ENCODE measurements at regions not wholly inside any gene's neighbourhood (a gene's known extent, or its start where the extent isn't known, plus 50 kb on each side); places are given as distances from the start of the nearest gene placed in this dataset.

DNA sequence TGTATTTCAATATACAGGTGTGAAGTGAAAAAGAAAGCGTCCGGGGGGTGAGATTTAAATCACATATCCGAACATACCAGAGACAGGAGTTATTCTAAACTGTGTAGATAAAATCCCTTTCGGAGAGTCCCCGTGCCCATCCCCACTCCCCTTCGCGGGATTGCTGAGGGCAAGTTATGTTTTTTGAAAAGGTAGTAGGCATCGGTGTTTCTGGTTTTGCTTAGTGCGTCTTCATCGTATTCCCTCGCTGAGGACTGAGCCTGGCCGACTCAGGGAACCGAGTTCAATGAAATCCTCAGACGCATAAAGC, 583.4 kb downstream of the ZEB2 start:
- TF ChIP-seq YY1 (tag by site-specific recombination; IDR thresholded peaks at IDR 0.05) = no peak
- TF ChIP-seq TRIM28 (IDR thresholded peaks at IDR 0.05; ENCODE audit: borderline replicate concordance, low read length) = no peak
- TF ChIP-seq, protein P1, sequence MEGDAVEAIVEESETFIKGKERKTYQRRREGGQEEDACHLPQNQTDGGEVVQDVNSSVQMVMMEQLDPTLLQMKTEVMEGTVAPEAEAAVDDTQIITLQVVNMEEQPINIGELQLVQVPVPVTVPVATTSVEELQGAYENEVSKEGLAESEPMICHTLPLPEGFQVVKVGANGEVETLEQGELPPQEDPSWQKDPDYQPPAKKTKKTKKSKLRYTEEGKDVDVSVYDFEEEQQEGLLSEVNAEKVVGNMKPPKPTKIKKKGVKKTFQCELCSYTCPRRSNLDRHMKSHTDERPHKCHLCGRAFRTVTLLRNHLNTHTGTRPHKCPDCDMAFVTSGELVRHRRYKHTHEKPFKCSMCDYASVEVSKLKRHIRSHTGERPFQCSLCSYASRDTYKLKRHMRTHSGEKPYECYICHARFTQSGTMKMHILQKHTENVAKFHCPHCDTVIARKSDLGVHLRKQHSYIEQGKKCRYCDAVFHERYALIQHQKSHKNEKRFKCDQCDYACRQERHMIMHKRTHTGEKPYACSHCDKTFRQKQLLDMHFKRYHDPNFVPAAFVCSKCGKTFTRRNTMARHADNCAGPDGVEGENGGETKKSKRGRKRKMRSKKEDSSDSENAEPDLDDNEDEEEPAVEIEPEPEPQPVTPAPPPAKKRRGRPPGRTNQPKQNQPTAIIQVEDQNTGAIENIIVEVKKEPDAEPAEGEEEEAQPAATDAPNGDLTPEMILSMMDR (tag by site-specific recombination; IDR thresholded peaks at IDR 0.05) = no peak
- no peak for TF ChIP-seq SETDB1 (IDR thresholded peaks at IDR 0.05; ENCODE audit: insufficient read length, low read length)
- TF ChIP-seq, protein P2, sequence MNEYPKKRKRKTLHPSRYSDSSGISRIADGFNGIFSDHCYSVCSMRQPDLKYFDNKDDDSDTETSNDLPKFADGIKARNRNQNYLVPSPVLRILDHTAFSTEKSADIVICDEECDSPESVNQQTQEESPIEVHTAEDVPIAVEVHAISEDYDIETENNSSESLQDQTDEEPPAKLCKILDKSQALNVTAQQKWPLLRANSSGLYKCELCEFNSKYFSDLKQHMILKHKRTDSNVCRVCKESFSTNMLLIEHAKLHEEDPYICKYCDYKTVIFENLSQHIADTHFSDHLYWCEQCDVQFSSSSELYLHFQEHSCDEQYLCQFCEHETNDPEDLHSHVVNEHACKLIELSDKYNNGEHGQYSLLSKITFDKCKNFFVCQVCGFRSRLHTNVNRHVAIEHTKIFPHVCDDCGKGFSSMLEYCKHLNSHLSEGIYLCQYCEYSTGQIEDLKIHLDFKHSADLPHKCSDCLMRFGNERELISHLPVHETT (tag by site-specific recombination; IDR thresholded peaks at IDR 0.05) = no peak
- no peak for TF ChIP-seq ZNF121 (tag by site-specific recombination; IDR thresholded peaks at IDR 0.05)
- TF ChIP-seq ZNF768 (tag by site-specific recombination; IDR thresholded peaks at IDR 0.05) = no peak
- TF ChIP-seq SP7 (tag by site-specific recombination; IDR thresholded peaks at IDR 0.05) = no peak
- TF ChIP-seq, protein P3, sequence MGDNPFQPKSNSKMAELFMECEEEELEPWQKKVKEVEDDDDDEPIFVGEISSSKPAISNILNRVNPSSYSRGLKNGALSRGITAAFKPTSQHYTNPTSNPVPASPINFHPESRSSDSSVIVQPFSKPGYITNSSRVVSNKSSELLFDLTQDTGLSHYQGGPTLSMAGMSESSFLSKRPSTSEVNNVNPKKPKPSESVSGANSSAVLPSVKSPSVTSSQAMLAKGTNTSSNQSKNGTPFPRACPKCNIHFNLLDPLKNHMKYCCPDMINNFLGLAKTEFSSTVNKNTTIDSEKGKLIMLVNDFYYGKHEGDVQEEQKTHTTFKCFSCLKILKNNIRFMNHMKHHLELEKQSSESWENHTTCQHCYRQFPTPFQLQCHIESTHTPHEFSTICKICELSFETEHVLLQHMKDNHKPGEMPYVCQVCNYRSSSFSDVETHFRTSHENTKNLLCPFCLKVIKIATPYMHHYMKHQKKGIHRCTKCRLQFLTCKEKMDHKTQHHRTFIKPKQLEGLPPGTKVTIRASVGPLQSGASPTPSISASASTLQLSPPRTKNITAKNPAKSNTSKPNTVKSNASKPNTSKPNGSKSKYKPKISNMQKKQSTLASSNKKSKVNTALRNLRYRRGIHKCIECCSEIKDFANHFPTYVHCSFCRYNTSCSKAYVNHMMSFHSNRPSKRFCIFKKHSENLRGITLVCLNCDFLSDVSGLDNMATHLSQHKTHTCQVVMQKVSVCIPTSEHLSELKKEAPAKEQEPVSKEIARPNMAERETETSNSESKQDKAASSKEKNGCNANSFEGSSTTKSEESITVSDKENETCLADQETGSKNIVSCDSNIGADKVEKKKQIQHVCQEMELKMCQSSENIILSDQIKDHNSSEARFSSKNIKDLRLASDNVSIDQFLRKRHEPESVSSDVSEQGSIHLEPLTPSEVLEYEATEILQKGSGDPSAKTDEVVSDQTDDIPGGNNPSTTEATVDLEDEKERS (tag by site-specific recombination; IDR thresholded peaks at IDR 0.05) = no peak
- TF ChIP-seq, protein P4, sequence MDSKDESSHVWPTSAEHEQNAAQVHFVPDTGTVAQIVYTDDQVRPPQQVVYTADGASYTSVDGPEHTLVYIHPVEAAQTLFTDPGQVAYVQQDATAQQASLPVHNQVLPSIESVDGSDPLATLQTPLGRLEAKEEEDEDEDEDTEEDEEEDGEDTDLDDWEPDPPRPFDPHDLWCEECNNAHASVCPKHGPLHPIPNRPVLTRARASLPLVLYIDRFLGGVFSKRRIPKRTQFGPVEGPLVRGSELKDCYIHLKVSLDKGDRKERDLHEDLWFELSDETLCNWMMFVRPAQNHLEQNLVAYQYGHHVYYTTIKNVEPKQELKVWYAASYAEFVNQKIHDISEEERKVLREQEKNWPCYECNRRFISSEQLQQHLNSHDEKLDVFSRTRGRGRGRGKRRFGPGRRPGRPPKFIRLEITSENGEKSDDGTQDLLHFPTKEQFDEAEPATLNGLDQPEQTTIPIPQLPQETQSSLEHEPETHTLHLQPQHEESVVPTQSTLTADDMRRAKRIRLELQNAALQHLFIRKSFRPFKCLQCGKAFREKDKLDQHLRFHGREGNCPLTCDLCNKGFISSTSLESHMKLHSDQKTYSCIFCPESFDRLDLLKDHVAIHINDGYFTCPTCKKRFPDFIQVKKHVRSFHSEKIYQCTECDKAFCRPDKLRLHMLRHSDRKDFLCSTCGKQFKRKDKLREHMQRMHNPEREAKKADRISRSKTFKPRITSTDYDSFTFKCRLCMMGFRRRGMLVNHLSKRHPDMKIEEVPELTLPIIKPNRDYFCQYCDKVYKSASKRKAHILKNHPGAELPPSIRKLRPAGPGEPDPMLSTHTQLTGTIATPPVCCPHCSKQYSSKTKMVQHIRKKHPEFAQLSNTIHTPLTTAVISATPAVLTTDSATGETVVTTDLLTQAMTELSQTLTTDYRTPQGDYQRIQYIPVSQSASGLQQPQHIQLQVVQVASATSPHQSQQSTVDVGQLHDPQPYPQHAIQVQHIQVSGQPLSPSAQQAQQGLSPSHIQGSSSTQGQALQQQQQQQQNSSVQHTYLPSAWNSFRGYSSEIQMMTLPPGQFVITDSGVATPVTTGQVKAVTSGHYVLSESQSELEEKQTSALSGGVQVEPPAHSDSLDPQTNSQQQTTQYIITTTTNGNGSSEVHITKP (tag by site-specific recombination; IDR thresholded peaks at IDR 0.05) = no peak
- no peak for TF ChIP-seq PRDM1 (tag by site-specific recombination; IDR thresholded peaks at IDR 0.05)
- TF ChIP-seq ZNF175 (tag by site-specific recombination; IDR thresholded peaks at IDR 0.05) = no peak
- no peak for TF ChIP-seq ZNF311 (tag by site-specific recombination; IDR thresholded peaks at IDR 0.05; ENCODE audit: borderline replicate concordance)
